LNCaP clone FGC (cell line): ENCODE measurements at regions not wholly inside any gene's neighbourhood (a gene's known extent, or its start where the extent isn't known, plus 50 kb on each side); places are given as distances from the start of the nearest gene placed in this dataset.

Source experiments
- DNase-seq: peaks from one replicate; pipeline ENCODE4 v3.0.0-alpha.2; 2011; ENCODE audit warnings: low read depth
- H3K4me3 ChIP-seq: 2 replicates; pipeline ENCODE4 v1.5.1; 2011; ENCODE audit warnings: mild to moderate bottlenecking, low read depth, low read length, control low read depth
- CTCF ChIP-seq: IDR thresholded peaks from 2 replicates; pipeline ENCODE4 v1.5.1; 2012; ENCODE audit warnings: mild to moderate bottlenecking; ENCODE audit not compliant: control insufficient read depth, insufficient read depth; ENCODE audit errors: extremely low read depth

DNA sequence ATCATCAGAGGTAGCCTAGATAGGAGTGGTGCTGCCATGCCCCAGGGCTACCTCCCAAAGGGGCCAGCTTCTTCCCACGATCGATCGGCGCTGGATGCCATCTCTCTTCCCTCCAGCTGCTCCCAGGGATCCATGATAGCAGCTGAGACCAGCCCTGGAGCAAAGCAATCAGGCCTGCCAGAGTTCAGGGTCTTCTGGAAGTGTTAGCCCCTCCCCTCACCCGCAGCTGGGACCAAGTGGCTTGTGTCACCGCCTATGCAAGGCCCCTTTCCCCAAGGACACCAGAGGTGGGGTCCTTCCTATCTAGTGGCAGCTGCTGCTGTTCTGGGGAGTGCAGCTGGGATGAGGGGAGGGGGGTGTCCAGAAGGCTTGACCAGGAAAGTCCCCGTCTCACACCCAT lies 87.0 kb downstream of the IRF2BPL start:
- TF ChIP-seq CTCF: no peak
- no peak for DNase-seq
- H3K4me3 ChIP-seq: no peak overlapping the region

DNA sequence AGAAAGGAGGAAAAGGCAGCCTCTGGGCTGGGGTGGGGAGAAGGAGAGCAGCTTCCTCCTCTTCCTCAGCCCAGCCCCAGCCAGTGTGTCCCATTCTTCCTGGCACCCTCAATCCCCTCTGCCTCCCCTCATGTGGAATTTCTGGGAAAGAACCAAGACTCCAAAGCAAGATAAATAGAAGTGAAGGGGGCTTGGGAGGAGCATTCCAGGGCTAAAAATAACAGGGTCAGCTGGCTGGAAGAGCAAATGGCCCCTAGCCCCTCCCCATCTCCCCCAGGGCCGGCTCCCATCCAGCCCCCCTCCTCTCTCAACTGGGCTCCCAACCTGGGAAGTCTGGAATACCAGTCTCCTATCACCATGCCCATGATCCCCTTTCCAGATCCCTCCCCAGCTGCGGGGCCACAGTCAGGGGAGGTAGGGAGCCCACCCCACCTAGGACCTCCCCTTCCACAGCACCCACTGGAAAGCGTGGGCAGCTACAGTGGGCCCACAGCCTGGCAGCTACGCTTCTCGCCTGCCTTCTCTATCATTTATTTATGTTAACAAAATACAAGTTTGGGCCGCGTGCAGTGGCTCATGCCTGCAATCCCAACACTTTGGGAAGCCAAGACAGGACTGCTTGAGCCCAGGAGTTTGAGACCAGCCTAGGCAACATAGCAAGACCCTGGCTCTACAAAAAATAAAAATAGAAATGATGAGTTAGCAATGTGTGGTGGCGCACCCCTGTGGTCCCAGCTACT lies 88.3 kb downstream of the IRF2BPL start:
- DNase-seq: no peak
- H3K4me3 ChIP-seq: no peak overlapping the region
- TF ChIP-seq CTCF: no peak

- DNase-seq: no peak
- no peak for TF ChIP-seq CTCF
- no peak overlapping the region for H3K4me3 ChIP-seq
Measured at GRCh38 chr14:76939015-76939742, 89.3 kb downstream of the IRF2BPL start.

DNA sequence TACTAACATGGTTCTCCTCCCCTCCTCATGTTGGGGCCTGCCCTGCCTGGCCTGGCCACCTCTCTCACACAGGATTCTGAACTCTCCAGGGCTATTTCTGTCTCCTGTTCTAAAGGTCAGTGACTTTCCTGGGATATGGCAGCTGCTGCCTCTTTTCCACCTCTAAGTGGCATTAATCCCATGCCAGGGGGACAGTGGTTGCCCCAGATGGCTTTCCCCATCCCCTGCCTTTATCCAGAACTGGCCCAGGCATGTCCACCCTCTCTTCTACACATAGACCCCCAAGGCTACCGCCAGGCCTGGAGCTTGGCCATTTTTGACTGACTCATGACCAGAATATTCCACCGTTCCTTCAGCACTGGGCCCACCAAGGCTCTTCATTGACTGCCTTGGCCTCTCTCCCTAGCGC lies 90.4 kb downstream of the IRF2BPL start:
- no peak for DNase-seq
- H3K4me3 ChIP-seq: no peak overlapping the region
- TF ChIP-seq CTCF: no peak

- DNase-seq: no peak
- no peak for TF ChIP-seq CTCF
- no peak overlapping the region for H3K4me3 ChIP-seq
Measured at GRCh38 chr14:76937181-76938091, 91.1 kb downstream of the IRF2BPL start.

- H3K4me3 ChIP-seq: no peak overlapping the region
- DNase-seq: no peak
- no peak for TF ChIP-seq CTCF
Measured at GRCh38 chr14:76936483-76936882, 92.0 kb downstream of the IRF2BPL start.
